A673 (cell line): ENCODE measurements at regions not wholly inside any gene's neighbourhood (a gene's known extent, or its start where the extent isn't known, plus 50 kb on each side); places are given as distances from the start of the nearest gene placed in this dataset.

Experiments
- BruUV-seq: library from RNA; stranded (reverse); fragments of 400-500 nt; replicated peaks from 2 replicates; lab custom pipeline; 2021; lab: Mats Ljungman, UMichigan
- CTCF ChIA-PET: fragments of 300-600 bp; sonication (Branson Sonifier 250); formaldehyde crosslinking; loops from one replicate; lab custom pipeline; 2022; ENCODE audit warnings: antibody characterized with exemption; lab: Charles Lee
- POLR2A ChIA-PET: fragments of 300-600 bp; sonication (Branson Sonifier 250); formaldehyde crosslinking; loops from one replicate; lab custom pipeline; 2022; ENCODE audit warnings: antibody characterized with exemption; ENCODE audit not compliant: low non-redundant PET; lab: Charles Lee
- DNase-seq: peaks from one replicate; pipeline ENCODE4 v3.0.0-alpha.2; 2015; ENCODE audit warnings: low spot score
- H3K27ac ChIP-seq: fragments of 200-600 bp; sonication (generic); 2 replicates; pipeline ENCODE4 v1.5.1; 2016; ENCODE audit warnings: mixed run types, low read depth, mild to moderate bottlenecking, mixed read lengths, antibody characterized with exemption, low read length; ENCODE audit not compliant: poor library complexity, severe bottlenecking
- H3K27me3 ChIP-seq: fragments of 200-600 bp; sonication (generic); replicated peaks from 2 replicates; pipeline ENCODE4 v1.6.1; 2017; ENCODE audit warnings: mixed run types, low read depth, mild to moderate bottlenecking, mixed read lengths, antibody characterized with exemption, low read length; ENCODE audit not compliant: insufficient read depth, poor library complexity
- H3K36me3 ChIP-seq: fragments of 200-600 bp; sonication (generic); 2 replicates; pipeline ENCODE4 v1.6.1; 2016; ENCODE audit warnings: mixed run types, mild to moderate bottlenecking, mixed read lengths, antibody characterized with exemption, low read length; ENCODE audit not compliant: insufficient read depth, poor library complexity, severe bottlenecking
- H3K4me1 ChIP-seq: fragments of 200-600 bp; sonication (generic); 2 replicates; pipeline ENCODE4 v1.6.1; 2017; ENCODE audit warnings: mixed run types, mild to moderate bottlenecking, mixed read lengths, antibody characterized with exemption, low read length; ENCODE audit not compliant: insufficient read depth, poor library complexity, severe bottlenecking
- H3K4me3 ChIP-seq: fragments of 200-600 bp; sonication (generic); 2 replicates; pipeline ENCODE4 v1.5.1; 2016; ENCODE audit warnings: low read depth, mixed run types, mild to moderate bottlenecking, mixed read lengths, low read length; ENCODE audit not compliant: poor library complexity, severe bottlenecking
- H3K9me3 ChIP-seq: fragments of 200-600 bp; sonication (generic); 2 replicates; pipeline ENCODE4 v1.6.1; 2016; ENCODE audit warnings: mixed run types, low read depth, mild to moderate bottlenecking, mixed read lengths, antibody characterized with exemption, low read length; ENCODE audit not compliant: poor library complexity, severe bottlenecking
- EZH2 ChIP-seq: fragments of 200-600 bp; sonication (generic); IDR thresholded peaks from 2 replicates; pipeline ENCODE4 v1.6.1; 2017; ENCODE audit warnings: borderline replicate concordance, low read depth, mild to moderate bottlenecking, mixed read lengths, antibody characterized with exemption, low read length; ENCODE audit not compliant: poor library complexity, severe bottlenecking
- intact Hi-C: fragments of 100-400 bp; cut with micrococcal nuclease; formaldehyde crosslinking; loops from one replicate; pipeline ENCODE4 v1.10.0; 2022; ENCODE audit not compliant: unreplicated experiment
- TF ChIP-seq, protein P1 (sequence below): fragments of 300-800, 200-600 bp; sonication (generic); conservative IDR thresholded peaks from 2 replicates; pipeline ENCODE4 v1.5.1; 2017; ENCODE audit warnings: low read depth, mild to moderate bottlenecking, antibody characterized with exemption, low read length, moderate library complexity, mixed read lengths

DNA sequence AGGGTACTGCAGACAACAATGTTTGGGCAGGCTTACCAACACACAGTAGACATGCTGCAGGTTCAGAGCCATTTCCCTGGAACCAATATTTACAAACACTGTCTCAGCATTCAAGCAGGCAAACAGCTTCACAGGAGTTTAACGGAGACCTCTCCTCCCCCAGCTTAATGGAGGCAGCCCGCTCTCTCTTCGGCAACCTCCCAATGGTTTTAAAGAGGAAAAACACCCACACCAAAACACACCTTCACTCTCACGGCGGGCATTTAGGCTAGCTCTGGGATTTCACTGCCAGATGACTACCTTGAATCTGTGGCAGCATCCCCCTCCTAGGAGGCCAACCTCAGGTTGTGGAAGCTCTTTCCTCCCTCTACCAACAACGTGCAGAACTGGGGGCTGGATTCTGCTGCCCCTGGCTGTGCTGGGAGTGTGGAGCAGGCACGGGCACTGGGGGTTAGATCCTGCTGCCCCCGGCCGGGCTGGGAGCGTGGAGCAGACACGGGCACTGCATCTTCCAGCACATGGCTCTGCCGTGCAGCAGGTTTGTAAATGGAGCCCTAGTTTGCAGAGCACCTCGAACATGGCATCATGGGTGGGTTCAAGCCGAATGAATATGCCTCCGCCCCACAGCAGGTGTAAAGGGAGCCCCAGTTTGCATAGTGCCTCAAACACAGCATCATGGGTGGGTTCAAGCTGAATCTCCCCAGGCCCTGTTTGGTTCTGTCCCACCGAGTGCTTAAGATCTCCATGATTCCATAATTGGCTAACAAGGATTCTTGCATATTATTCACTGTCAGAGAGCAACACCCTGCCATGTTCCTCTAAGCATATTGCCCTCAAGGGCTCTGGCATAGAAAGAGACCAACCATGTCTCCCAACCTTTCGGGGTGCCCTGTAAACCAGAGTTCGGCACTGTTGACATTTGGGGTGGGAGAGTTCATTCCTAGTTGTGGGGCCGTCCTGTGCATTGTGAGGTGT is 86.4 kb downstream of the RBFOX3 start:
- BruUV-seq: no TSS peak
- POLR2A ChIA-PET: interaction anchor here (0.5 kb wide), 1 partner anchor 58 kb away, joined by 14 read pairs; no protein-coding TSS in a partner anchor

DNA sequence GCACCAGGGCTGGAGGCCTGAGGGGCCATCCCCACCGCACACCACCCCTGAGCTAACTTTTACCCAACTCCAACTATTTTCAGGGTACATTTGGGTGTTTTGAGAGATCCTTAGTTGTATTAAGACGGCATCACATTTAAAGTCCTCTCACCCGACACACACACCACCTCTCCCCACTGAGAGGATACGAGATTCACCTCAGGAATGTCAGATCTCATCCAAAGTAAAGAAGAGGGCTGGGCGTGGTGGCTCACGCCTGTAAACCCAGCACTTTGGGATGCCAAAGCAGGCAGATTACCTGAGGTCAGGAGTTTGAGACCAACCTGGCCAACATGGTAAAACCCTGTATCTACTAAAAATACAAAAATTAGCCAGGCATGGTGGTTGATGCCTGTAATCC is 88.4 kb downstream of the RBFOX3 start:
- H3K4me3 ChIP-seq: no peak overlapping the region
- BruUV-seq: no TSS peak
- intact Hi-C loops: no loop called here
- no peaks in the 10 kb centered on the region for H3K36me3 ChIP-seq
- no peaks in the 10 kb centered on the region for H3K4me1 ChIP-seq
- H3K27ac ChIP-seq: no peak overlapping the region
- CTCF ChIA-PET: interaction anchor here (0.7 kb wide), 1 partner anchor 136 kb away, joined by 10 read pairs; no protein-coding TSS in a partner anchor
- TF ChIP-seq, protein P1, sequence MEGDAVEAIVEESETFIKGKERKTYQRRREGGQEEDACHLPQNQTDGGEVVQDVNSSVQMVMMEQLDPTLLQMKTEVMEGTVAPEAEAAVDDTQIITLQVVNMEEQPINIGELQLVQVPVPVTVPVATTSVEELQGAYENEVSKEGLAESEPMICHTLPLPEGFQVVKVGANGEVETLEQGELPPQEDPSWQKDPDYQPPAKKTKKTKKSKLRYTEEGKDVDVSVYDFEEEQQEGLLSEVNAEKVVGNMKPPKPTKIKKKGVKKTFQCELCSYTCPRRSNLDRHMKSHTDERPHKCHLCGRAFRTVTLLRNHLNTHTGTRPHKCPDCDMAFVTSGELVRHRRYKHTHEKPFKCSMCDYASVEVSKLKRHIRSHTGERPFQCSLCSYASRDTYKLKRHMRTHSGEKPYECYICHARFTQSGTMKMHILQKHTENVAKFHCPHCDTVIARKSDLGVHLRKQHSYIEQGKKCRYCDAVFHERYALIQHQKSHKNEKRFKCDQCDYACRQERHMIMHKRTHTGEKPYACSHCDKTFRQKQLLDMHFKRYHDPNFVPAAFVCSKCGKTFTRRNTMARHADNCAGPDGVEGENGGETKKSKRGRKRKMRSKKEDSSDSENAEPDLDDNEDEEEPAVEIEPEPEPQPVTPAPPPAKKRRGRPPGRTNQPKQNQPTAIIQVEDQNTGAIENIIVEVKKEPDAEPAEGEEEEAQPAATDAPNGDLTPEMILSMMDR: no peak
- no peak for TF ChIP-seq EZH2
- H3K27me3 ChIP-seq: peaks cover 89% of the 10 kb centered on the region
- H3K9me3 ChIP-seq: no peaks in the 10 kb centered on the region
- no peak for DNase-seq
- POLR2A ChIA-PET: interaction anchor here (0.6 kb wide), 1 partner anchor 18 kb away, joined by 4 read pairs; no protein-coding TSS in a partner anchor

More for the DNA sequence above, 86.4 kb downstream of the RBFOX3 start:
- CTCF ChIA-PET: no interaction called here
- no peak for DNase-seq
- no peak for TF ChIP-seq EZH2
- TF ChIP-seq, protein P1: no peak
- Histone ChIP-seq H3K27ac (no peak overlapping the region), H3K4me3 (no peak overlapping the region), H3K4me1 (no peaks in the 10 kb centered on the region), H3K27me3 (peaks cover 93% of the 10 kb centered on the region), H3K9me3 (no peaks in the 10 kb centered on the region), H3K36me3 (no peaks in the 10 kb centered on the region)
- intact Hi-C loops: no loop called here

- no TSS peak for BruUV-seq
These were observed 89.6 kb downstream of the RBFOX3 start for GRCh38 chr17:79521225-79521624.

More at GRCh38 chr17:79521225-79521624, 89.6 kb downstream of the RBFOX3 start:
- Histone ChIP-seq H3K27ac (no peak overlapping the region), H3K36me3 (no peaks in the 10 kb centered on the region), H3K4me1 (no peaks in the 10 kb centered on the region), H3K9me3 (no peaks in the 10 kb centered on the region), H3K27me3 (peaks cover 81% of the 10 kb centered on the region), H3K4me3 (no peak overlapping the region)
- TF ChIP-seq, protein P1: no peak
- no peak for TF ChIP-seq EZH2
- intact Hi-C loops: no loop called here
- ChIA-PET CTCF (no interaction called here), POLR2A (no interaction called here)
- DNase-seq: no peak
